ACC112 (cell line): ENCODE measurements at regions not wholly inside any gene's neighbourhood (a gene's known extent, or its start where the extent isn't known, plus 50 kb on each side); places are given as distances from the start of the nearest gene placed in this dataset.
A peak's percentile ranks its signal among the peaks of the same experiment; 100 is the strongest.

Experiments
- H2AFZ ChIP-seq: fragments of 200-600 bp; sonication (generic); one replicate; pipeline ENCODE4 v1.6.0; 2017; ENCODE audit warnings: antibody characterized with exemption, low read length; ENCODE audit not compliant: unreplicated experiment
- H3K27ac ChIP-seq: fragments of 200-600 bp; sonication (generic); 2 replicates; pipeline ENCODE4 v1.5.1; 2014; ENCODE audit warnings: low read depth, mild to moderate bottlenecking, antibody characterized with exemption, low read length, moderate library complexity
- H3K27me3 ChIP-seq: fragments of 200-600 bp; sonication (generic); 2 replicates; pipeline ENCODE4 v1.6.1; 2014; ENCODE audit warnings: mild to moderate bottlenecking, antibody characterized with exemption, low read length, moderate library complexity, mixed read lengths; ENCODE audit not compliant: insufficient read depth
- H3K36me3 ChIP-seq: fragments of 200-600 bp; sonication (generic); 2 replicates; pipeline ENCODE4 v1.6.1; 2016; ENCODE audit warnings: mild to moderate bottlenecking, antibody characterized with exemption, low read length, moderate library complexity, mixed read lengths; ENCODE audit not compliant: insufficient read depth
- H3K4me1 ChIP-seq: fragments of 200-600 bp; sonication (generic); one replicate; pipeline ENCODE4 v1.6.1; 2016; ENCODE audit warnings: low read length, mixed read lengths; ENCODE audit not compliant: insufficient read depth, unreplicated experiment, control insufficient read depth
- H3K4me3 ChIP-seq: fragments of 200-600 bp; sonication (generic); 2 replicates; pipeline ENCODE4 v1.5.1; 2014; ENCODE audit warnings: mild to moderate bottlenecking, low read depth, low read length
- H3K79me2 ChIP-seq: fragments of 200-600 bp; sonication (generic); one replicate; pipeline ENCODE4 v1.6.0; 2016; ENCODE audit warnings: low read length; ENCODE audit not compliant: control insufficient read depth, unreplicated experiment, insufficient read depth

- H2AFZ ChIP-seq = no peak overlapping the region
These were observed 445.7 kb upstream of the TRPC7 start for GRCh38 chr5:136811086-136811485.

GRCh38 chr5:136810261-136810801, 445.0 kb upstream of the TRPC7 start:
- Histone ChIP-seq H3K4me3 (peak overlapping the region; percentile 42; the same call in 1 of the 2 replicates), H3K27ac (0 out of 2 replicates have a peak overlapping the region, but pooled peaks have one; percentile 13), H3K4me1 (peaks cover 31% of the 10 kb centered on the region), H3K27me3 (no peaks in the 10 kb centered on the region), H3K36me3 (no peaks in the 10 kb centered on the region), H2AFZ (no peak overlapping the region), H3K79me2 (no peaks in the 10 kb centered on the region)

More at GRCh38 chr5:136811086-136811485, 445.7 kb upstream of the TRPC7 start:
- Histone ChIP-seq H3K4me3 (peak overlapping the region; percentile 42; the same call in 1 of the 2 replicates), H3K79me2 (no peaks in the 10 kb centered on the region), H3K27me3 (no peaks in the 10 kb centered on the region), H3K27ac (peak overlapping the region; percentile 36; the same call in 1 of the 2 replicates), H3K36me3 (no peaks in the 10 kb centered on the region), H3K4me1 (peaks cover 31% of the 10 kb centered on the region)

- no peak overlapping the region for H3K4me3 ChIP-seq
- H3K27ac ChIP-seq = no peak overlapping the region
- no peaks in the 10 kb centered on the region for H3K27me3 ChIP-seq
- H3K36me3 ChIP-seq = no peaks in the 10 kb centered on the region
- no peak overlapping the region for H2AFZ ChIP-seq
- H3K4me1 ChIP-seq = peaks cover 28% of the 10 kb centered on the region
- no peaks in the 10 kb centered on the region for H3K79me2 ChIP-seq
These were observed 444.0 kb upstream of the TRPC7 start for GRCh38 chr5:136809382-136809781.

- Histone ChIP-seq H3K4me1 (peaks cover 28% of the 10 kb centered on the region), H3K27ac (no peak overlapping the region), H3K36me3 (no peaks in the 10 kb centered on the region), H3K27me3 (no peaks in the 10 kb centered on the region), H3K4me3 (no peak overlapping the region), H3K79me2 (no peaks in the 10 kb centered on the region), H2AFZ (no peak overlapping the region)
These were observed 443.4 kb upstream of the TRPC7 start for GRCh38 chr5:136808756-136809155.

GRCh38 chr5:136805466-136805865, 440.1 kb upstream of the TRPC7 start:
- Histone ChIP-seq H3K4me1 (peaks cover 13% of the 10 kb centered on the region), H2AFZ (no peak overlapping the region), H3K79me2 (no peaks in the 10 kb centered on the region), H3K36me3 (no peaks in the 10 kb centered on the region), H3K4me3 (no peak overlapping the region), H3K27me3 (no peaks in the 10 kb centered on the region), H3K27ac (no peak overlapping the region)

GRCh38 chr5:136802383-136802782, 437.0 kb upstream of the TRPC7 start:
- Histone ChIP-seq H3K27me3 (no peaks in the 10 kb centered on the region), H3K4me1 (peaks cover 4% of the 10 kb centered on the region), H3K4me3 (no peak overlapping the region), H3K27ac (no peak overlapping the region), H3K79me2 (no peaks in the 10 kb centered on the region), H3K36me3 (no peaks in the 10 kb centered on the region), H2AFZ (no peak overlapping the region)

GRCh38 chr5:136799806-136800372, 434.5 kb upstream of the TRPC7 start:
- Histone ChIP-seq H3K4me3 (no peak overlapping the region), H3K79me2 (no peaks in the 10 kb centered on the region), H3K27ac (no peak overlapping the region), H2AFZ (no peak overlapping the region), H3K27me3 (no peaks in the 10 kb centered on the region), H3K4me1 (peaks cover 4% of the 10 kb centered on the region), H3K36me3 (no peaks in the 10 kb centered on the region)

GRCh38 chr5:136793300-136793699, 428.0 kb upstream of the TRPC7 start:
- Histone ChIP-seq H3K4me3 (no peak overlapping the region), H3K27ac (no peak overlapping the region), H3K27me3 (no peaks in the 10 kb centered on the region), H3K4me1 (no peaks in the 10 kb centered on the region), H3K79me2 (no peaks in the 10 kb centered on the region), H3K36me3 (no peaks in the 10 kb centered on the region), H2AFZ (no peak overlapping the region)

GRCh38 chr5:136781464-136781863, 416.1 kb upstream of the TRPC7 start:
- Histone ChIP-seq H3K4me3 (no peak overlapping the region; the same call in 1 of the 2 replicates), H2AFZ (no peak overlapping the region), H3K79me2 (no peaks in the 10 kb centered on the region), H3K27ac (no peak overlapping the region), H3K27me3 (no peaks in the 10 kb centered on the region), H3K4me1 (peaks cover 15% of the 10 kb centered on the region), H3K36me3 (no peaks in the 10 kb centered on the region)

- Histone ChIP-seq H3K4me3 (no peak overlapping the region), H3K36me3 (no peaks in the 10 kb centered on the region), H3K4me1 (peaks cover 22% of the 10 kb centered on the region), H3K79me2 (no peaks in the 10 kb centered on the region), H3K27ac (no peak overlapping the region), H3K27me3 (no peaks in the 10 kb centered on the region), H2AFZ (no peak overlapping the region)
These were observed 415.2 kb upstream of the TRPC7 start for GRCh38 chr5:136780518-136780917.
